NCI-H446 (cell line): ENCODE measurements at regions not wholly inside any gene's neighbourhood (a gene's known extent, or its start where the extent isn't known, plus 50 kb on each side); places are given as distances from the start of the nearest gene placed in this dataset.

ENCODE experiments used
- DNase-seq, 2 experiments: peaks; one replicate each; lab custom pipeline; 2025; lab: John Stamatoyannopoulos, UW

DNA sequence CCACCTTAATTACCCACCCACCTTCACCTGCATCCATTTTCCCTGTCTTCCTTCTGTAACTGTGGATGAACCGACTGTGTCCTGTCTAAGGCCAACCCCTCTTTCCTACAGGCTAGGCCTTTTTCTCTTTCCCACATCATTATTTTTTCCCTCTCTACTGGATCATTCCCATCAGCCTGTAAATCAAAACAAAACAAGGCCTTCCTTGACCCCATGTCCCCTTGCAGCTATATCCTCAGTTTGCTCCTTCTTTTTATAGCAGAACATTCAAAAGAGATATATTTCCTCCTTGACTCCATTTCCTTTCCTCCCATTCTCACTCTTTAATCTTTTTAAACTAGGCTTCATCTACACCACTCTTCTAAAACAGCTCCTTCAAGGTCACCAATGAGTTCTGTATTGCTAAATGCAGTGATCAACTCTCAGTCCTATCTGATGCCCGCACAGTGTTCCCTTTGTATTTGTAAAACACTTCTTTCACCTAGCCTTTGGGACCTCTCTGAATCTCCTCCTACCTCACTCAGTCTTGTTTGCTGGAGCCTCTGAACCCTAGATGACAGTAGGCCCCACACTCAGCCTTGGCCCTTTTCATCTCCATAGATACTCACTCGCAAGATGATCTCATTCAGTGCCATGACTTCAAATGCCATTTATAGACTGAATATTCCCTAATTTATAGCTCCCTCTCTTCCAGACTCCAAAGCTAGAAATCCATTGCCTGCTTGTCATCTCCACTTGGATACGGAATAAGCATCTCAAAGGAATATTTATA lies 55.7 kb downstream of the CXCR4 start:
- no peak for DNase-seq

DNA sequence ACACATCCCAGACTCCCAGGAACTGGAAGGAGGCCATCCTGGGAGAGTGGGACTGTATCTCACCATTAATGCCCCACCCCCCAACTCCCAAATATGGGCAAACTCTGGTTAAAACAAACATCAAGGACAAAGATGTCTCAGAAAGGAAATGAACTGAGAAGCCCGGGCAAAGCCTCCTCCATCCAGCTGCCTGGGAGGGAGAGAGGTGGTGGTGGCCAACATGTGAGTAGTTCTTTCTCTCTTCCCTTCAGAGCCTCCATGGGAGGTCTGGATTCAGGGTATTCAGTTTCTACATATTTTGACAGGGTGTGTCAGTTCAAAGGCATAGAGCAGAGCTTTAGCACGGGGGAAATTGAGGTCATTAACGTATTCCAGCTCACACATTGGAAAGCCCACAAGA lies 57.5 kb downstream of the CXCR4 start:
- DNase-seq, result peak; percentile 65 to 66

GRCh38 chr2:136059036-136059472 lies 58.9 kb downstream of the CXCR4 start:
- DNase-seq, result peak; percentile 13 to 37

DNA sequence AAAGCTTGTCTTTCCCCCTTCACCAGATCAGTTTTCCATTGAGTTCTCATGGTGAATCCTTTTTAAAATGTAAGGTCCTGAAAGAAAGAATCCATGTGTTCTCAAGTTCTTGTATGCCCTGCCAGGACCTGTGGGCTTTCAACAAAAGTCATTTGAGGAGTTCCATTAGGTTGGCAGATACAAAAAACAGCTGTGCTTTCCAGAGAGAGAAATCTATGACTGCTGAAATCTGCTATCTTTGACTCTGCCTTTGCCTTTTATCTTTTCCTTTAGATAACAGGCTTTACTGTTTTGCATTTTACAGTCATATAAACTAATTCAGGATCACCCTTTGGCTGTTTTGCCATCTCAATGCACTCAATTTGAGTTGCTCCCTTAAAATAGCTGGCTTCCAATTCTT lies 59.7 kb downstream of the CXCR4 start:
- no peak for DNase-seq

DNA sequence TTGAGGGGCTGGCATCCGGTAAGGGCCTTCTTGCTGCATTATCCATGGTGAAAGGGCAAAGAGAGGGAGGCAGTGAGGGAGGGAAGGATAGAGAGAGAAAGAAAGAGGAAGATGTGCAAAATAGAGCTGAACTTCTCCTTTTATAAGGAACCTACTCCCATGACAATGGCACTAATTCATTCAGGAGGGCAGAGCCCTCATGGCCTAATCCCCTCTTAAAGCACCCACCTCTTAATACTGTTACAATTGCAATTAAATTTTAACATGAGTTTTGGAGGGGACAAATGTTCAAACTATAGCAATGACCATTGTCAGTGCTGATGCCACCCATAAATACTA lies 60.2 kb downstream of the CXCR4 start:
- no peak for DNase-seq

- no peak for DNase-seq
Observed at GRCh38 chr2:136057023-136057801, 60.7 kb downstream of the CXCR4 start.

GRCh38 chr2:136055929-136056688 lies 61.8 kb downstream of the CXCR4 start:
- no peak for DNase-seq

DNA sequence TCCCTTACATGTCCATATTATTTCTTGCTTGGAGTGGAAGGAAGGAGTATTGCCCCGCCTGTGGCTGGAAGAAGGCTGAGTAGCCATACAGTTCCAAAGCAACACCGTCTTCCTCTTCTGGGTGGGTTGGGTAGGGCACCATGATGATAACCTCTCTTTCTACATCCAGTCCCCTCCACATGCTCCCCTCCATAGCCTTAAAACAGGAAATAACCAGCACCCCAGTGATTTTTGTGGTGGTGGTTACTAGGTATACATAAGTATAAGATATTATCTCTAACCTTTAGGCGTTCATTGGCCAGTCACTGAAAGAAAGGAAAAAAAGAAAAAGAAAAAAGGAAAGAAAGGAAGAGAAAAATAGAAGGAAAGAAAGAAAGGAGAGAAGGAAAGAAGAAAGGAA lies 63.1 kb downstream of the CXCR4 start:
- no peak for DNase-seq

GRCh38 chr2:136052369-136053362 lies 65.3 kb downstream of the CXCR4 start:
- no peak for DNase-seq

GRCh38 chr2:136051725-136052048 lies 66.3 kb upstream of the DARS1 start:
- no peak for DNase-seq

GRCh38 chr2:136051001-136051724 lies 65.7 kb upstream of the DARS1 start:
- no peak for DNase-seq

GRCh38 chr2:136049991-136050920 lies 64.8 kb upstream of the DARS1 start:
- no peak for DNase-seq

DNA sequence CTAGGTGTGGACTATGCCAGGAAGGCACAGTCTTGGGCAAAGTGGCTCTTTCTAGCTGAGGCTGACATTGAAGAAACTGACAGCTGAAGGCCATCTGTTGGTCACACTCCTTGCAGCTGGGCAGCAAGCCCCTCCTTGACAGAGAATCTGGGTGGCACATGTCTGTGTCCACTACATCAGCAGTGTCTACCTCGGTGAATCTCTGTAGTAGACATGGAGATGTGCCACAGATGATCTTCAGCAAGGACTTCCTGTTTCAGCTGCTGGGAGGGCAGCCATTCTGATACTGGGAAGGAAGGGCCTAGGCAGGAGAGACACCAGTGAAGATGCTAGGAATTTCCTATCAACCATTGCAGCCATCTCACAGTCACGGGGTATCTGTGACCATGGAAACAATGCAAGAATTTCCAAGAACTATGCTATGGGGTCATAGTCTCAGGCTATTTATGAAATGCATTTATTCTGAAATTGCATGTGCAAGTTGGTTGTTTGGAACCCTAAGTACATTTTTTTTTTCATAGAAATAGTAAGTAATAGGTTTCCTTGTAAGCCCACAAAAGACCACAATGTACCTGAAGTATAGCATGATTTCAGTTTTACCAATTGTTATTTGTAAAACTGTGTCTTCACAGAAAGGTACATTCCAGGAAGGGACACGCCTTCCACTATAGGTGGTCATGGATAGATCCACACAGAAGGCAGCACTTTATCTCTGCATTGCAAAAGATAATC lies 63.8 kb upstream of the DARS1 start:
- DNase-seq, result no peak

DNA sequence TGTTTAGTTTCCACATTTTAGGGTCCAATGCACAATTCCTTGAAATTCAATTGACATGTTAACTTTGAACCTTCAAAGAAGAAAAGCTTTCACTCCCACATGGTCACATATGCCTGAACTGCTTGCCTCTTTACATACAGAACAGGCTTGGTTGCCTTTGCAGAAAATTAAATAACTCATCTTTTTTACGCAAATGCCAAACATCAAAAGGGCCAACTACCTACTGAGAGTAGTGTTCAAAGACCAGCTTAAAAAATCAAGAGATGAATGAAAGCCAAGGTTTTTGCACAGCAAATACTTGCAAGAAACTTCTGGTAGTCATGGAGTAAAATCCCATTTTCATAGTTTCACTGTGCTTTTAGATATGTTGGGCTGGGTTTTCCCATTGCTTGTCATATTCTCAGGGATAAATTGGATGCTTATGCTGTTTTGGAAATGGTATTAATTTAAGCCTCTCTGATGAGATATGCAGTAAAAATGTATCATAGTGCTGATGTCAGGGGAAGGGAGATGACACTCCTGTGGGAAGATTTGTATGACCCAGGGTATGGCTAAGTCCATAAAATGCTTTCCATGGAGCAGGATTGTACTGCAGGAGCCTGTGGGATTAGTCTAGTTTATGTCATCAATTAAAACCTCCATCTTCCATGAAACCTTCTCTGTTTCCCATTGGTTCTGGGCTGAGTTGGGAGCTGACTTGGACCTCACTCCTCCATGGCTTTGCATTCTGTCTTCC lies 60.6 kb upstream of the DARS1 start:
- peak in 1 of 2 experiments; percentile 2 for DNase-seq

DNA sequence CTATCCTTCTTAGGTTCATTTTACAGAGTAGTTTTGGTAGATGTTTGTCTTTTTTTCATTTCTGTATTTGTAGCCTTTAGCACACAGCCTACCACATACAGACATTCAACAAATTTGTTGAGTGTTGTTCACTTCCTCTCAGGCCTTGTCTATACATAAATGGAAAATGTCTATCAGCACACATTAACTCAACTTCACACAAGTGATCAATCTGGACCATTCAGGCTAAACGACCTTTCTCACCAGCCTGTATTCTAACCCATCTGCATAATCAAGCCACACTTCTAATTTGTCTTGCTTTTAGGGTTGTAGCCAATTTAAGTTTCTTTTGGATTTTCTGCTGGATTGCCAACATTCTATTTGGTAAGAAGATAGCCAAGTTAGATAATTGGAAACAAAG lies 59.9 kb upstream of the DARS1 start:
- no peak for DNase-seq
